Left renal cortex interstitium (tissue), 4 donors: ENCODE measurements at regions not wholly inside any gene's neighbourhood (a gene's known extent, or its start where the extent isn't known, plus 50 kb on each side); places are given as distances from the start of the nearest gene placed in this dataset.
"Not testable (repeated sequence)": the region's sequence is repeated elsewhere in the genome, so short reads cannot be mapped to it uniquely, and the experiment has no call there.

Experiments used
- DNase-seq, 4 donors: peaks; one replicate each; pipeline ENCODE4 v3.0.0-alpha.2; 2013; ENCODE audit warnings: low read depth in 4 of 4, low spot score in 2 of 4, missing footprints in 1 of 4

DNA sequence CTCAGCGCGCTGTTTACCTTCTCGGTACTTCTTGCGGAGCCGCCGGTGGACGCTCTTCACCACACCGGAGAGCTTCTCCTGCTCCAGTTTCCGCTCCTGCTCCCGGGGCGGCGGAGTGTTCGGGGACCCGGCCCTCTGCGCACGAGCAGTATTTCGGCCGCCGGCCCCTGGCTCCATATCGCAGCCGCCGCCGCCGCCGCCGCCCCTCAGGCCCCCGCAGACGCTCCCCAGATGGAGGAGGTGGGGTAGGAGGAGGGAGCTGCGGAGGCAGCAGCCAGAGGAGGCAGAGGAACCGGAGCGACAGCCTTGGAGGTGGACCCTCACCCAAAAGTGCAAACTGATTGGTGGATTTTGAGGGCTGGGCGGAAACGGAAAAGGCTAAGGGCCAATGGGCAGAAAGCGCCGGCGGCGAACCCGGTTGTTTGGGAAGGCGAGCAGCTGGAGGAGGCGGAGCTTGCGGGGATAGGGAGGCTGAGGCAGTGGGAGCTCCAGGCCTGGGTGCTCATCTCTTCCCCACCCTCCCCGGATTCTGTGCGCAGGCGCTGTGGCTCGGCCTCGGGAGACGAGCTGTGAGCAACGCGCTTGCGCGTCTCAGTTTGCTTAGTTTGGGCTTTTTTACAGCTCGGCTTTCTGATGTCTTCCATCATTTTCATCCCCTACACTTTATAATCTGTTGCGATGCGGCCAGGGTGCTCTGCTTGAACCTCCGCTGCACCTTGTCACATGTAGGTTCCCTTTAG lies 146.9 kb downstream of the GPR85 start:
- peak; percentile 99 to 100 (median 99) for DNase-seq

DNA sequence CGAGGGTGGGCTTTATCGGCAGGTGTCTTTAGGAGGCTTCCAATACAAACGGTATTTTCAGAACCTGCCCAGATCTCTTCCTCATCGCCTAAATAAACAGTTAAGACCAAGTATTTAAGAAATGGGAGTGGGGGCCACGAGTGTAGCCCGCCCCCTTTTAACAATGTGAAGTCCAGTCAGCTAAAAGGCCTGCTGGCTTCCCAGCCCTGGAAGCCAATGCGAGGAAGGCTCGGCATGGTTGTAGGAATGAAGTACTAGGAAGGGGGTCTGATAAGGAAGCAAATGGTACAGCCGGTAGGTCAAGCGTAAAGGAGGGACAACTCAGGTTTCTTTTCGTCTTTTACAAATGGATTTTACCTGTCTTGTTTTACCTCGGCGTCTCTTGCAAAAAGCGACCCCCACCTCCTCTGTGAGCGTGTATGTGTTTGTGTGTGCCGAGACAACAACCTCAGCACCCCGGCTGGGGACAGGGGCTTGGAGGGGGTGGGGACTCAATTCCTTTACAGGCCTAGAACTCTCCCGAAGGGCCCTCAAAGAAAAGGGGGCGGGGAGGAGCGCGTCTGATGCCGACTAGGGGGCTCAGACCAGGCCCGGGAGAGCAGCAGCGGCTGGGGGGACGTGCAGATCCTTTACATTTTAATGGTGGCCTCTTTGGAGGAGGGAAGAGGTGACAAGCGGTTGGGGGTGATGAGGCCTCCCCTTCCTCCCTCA lies 147.6 kb downstream of the GPR85 start:
- DNase-seq = peak in 3 of 4 donors; percentile 48 to 63 (median 56)

DNA sequence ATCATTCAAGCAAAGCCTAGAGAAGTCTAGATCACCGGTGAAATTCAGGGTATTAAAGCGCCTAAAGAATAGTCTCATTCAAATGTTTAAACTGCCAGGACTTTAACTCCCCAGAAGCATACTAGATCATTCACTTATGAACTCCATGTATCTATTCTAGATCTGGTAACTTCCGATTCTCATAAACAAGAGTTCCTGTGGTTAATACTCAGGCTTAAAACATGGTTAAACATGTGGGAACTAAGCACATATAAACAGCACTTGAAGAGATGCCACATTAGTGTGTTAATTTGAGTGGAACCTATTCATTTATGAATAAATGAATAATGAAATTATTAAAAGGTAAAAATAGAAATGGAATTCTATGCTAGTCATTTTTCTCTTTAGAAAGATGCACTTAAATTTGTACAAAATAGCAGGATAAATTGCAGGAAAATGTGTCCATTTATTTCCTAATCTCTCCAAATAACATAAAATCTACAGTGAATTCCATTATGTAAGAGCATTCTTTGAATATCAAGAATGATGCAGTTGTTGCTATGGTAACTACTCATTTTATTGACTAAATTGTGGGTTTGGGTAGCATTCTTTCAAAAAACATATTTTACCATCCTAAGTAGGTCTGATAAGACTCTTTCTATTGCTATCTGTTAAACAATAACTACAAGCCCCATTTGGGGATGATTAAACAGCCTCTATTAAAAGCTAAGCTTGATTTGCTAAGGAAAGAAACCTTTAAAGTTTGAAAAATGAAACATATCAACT lies 147.6 kb upstream of the TMEM168 start:
- DNase-seq = no peak

DNA sequence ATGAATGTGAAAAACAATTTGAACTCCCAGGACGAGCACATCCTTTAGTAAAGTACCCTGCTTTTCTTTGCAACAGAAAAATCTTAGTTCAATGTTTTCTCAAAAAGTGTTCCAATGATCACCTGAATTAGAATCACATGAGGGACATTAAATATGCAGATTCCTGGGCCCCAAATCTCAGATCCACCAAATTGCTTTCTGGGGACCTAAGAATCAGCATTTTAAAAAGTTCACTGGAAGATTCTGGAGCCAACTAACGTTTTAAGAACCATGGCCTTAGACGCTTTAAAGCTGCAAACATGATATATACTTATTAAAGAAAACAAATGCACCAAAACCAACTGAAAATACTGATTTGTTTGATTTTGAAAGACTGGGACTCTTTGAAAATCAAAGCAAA lies 143.4 kb upstream of the TMEM168 start:
- DNase-seq = no peak

DNA sequence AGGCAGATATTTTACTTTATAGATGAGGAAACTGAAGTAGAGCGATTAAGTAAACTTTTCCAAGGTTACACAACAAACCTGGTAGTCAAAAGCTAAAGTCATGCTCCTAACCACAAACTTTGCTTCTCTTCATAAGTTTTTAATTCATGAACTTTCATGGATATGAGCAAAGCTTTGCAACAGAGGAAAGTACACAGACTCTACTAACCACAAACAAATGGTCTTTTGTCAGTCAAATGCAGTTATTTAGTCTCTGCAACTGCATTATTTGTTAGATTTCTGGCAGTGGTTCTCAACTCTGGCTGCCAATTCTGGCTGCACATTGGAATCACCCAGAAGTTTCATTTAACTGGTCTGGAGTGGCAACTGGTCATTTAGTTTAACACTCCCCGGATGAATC lies 140.6 kb upstream of the TMEM168 start:
- no peak for DNase-seq

DNA sequence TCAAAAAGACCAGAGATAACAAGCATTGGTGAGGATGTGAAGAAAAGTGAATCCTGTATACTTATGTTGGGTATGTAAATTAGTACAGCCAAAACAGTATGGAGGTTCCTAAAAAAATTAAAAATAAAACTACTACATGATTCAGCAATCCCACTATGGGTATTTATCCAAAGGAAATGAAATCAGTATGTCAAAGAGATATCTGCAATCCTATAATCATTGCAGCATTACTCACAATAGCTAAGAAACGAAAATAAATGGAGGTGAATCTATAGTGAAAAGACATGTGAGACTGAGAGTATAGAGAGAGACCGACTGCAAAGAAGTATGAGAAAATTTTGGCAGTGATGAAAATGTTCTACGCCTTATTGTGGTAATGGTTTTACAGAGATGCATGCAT lies 139.2 kb upstream of the TMEM168 start:
- DNase-seq = no peak

DNA sequence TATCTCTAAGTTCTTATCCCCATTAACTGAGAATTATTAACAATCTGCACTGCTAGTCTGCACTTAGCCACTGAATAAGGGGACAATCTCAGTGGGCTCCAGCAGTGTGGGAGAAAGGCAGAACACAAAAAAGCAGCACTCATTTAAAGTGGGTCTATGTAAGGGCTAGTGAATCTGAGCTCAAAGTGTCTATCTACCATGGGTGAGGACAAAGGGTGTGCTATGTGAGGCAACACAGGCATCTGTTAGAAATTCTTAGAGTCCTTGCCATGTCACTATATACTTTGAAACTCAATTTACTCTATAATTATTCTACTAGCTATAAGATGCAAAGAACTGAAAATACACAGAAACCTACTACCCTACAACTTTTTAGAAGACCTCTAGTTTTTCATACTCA lies 135.8 kb upstream of the TMEM168 start:
- DNase-seq = no peak

DNA sequence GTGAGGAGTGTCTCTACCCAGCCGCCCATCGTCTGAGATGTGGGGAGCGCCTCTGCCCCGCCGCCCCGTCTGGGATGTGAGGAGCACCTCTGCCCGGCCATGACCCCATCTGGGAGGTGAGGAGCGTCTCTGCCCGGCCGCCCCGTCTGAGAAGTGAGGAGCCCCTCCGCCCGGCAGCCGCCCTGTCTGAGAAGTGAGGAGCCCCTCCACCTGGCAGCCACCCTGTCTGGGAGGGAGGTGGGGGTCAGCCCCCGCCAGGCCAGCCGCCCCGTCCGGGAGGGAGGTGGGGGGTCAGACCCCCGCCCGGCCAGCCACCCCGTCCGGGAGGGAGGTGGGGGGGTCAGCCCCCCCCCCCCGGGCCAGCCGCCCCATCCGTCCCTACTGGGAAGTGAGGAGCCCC lies 132.4 kb upstream of the TMEM168 start:
- not testable (repeated sequence) for DNase-seq

DNA sequence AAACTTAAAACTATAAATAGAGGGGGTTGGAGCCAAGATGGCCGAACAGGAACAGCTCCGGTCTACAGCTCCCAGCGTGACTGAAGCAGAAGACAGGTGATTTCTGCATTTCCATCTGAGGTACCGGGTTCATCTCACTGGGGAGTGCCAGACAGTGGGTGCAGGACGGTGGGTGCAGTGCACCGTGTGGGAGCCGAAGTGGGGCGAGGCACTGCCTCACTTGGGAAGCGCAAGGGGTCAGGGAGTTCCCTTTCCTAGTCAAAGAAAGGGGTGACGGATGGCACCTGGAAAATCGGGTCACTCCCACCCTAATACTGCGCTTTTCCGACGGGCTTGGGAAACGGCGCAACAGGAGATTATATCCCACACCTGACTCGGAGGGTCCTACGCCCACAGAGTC lies 126.2 kb upstream of the TMEM168 start:
- not testable (repeated sequence) for DNase-seq

DNA sequence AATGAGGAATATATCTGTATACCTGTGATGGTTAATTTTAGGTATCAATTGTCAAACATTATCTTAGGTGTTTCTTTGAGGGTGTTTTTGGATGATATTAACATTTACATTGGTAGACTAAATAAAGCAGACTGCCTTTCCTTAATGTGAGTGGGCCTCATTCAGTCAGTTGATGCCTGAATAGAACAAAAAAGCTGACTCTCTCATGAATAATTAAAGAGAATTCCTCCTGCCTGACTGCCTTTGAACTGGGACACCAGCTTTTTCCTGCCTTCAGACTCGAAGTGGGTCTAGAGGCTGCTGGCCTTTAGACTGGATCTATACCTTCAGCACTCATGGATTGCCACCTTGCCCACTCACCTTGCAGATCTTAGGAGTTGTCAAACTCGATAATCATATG lies 117.9 kb upstream of the TMEM168 start:
- no peak for DNase-seq

DNA sequence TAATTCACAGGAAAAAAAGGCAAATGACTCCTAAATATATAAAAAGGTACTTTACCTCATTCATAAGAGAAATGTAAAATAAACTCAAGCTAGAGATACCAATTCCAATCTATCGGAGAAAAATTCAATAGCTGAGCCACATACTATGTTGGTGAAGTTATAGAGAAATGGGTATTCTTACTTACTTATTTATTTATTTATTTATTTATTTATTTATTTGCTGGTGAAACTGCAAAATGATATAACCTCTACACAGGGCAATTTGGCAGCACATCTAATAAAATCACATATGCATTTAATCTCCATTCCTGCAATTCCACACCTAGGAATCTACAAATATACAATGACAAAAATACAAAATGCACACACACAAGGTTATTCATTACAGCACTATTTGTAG lies 117.5 kb upstream of the TMEM168 start:
- no peak for DNase-seq

DNA sequence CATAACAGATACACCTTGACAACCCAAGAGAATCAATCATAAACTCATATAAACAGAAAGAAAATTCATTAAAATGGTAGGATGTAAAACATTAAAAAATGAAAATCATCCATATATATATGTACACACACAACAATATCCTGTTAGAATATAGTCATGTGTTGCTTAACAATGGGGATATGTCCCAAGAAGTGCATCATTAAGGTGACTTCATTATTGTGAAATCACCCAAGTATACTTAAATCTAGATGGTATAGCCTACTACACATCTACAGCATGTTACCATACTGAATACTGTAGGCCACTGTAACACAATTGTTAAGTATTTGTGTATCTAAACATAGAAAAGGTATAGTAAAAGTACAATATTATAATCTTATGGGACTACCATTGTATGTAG lies 115.8 kb upstream of the TMEM168 start:
- no peak for DNase-seq

DNA sequence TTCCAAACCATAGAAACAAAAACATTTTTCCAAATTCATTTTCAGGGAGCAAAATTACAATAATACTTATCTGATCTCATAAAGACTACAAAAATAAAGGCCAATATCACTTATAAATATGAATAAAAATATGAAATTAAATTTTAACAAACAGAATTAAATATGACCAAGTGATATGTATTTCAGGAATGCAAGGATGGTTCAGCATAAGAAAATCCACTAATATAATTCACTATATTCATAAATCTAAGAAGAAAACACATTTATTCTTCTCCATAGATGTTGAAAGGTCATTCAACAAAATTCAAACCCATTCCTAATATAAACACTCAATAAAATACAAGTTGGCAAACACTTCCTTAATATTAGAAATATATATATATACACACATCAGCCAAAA lies 115.2 kb upstream of the TMEM168 start:
- DNase-seq = no peak

DNA sequence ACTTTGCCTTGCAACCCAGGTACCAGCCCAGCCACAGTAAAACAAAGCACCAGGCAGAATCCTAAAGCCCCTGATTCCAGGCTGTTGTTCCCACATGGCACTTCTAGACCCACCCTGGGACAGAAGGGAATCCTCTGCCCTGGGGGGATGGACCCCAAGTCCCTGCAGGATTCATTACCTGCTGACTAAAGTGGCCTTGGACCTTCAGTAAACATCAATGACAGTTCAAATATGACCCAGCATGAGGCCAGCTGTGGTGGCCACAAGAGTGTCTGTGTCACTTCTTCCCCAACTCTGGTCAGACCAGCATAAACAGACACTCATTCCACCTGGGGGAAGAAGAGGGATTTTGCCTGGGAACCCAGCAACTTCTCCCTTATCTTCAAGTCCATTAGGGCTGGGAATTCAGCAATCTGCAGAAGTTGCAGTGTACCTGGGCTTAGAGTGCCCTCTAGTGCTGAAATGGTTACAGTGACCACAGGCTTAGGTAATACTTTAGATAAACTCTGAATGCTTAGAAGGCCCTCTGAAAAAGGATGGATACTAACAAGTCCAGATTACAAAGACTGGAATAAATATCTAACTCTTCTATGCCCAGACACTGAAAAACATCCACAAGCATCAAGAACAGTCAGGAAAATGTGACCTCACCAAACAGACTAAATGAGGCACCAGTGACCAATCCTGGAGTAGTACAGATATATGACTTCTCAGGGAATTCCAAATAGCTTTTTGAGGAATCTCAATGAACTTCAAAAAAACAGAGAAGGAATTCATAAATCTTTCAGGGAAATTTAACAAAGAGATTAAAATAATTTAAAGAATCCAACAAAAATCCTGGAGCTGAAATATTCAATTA lies 108.5 kb upstream of the TMEM168 start:
- DNase-seq = peak in 1 of 4 donors; percentile 15

DNA sequence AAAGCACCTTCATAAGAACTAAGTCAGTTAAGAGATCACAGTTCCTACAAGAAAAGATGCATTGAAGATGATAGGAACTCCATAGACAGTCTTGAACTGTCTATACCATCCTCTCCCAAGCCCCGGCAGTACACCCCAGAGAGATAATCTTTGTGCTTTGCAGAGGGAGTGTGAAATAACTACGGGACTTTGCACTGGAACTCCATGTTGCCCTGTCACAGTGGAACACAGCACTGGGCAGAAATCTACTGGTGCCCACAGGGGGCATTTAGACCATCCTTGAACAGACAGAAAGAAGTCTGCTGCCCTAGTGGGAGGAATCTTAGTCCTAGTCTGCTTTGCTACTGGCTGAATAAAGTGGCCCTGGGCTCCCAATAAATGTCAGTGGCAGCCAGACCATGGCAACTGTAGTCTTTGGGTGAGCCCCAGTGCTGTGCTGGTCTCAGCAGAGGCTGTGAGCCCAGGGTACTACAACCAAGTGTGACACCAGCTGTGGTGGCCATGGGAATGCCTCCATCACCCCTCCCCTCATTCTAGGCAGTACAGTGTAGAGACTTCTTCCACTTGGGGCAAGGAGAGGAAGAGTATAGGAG lies 107.7 kb upstream of the TMEM168 start:
- DNase-seq = no peak

DNA sequence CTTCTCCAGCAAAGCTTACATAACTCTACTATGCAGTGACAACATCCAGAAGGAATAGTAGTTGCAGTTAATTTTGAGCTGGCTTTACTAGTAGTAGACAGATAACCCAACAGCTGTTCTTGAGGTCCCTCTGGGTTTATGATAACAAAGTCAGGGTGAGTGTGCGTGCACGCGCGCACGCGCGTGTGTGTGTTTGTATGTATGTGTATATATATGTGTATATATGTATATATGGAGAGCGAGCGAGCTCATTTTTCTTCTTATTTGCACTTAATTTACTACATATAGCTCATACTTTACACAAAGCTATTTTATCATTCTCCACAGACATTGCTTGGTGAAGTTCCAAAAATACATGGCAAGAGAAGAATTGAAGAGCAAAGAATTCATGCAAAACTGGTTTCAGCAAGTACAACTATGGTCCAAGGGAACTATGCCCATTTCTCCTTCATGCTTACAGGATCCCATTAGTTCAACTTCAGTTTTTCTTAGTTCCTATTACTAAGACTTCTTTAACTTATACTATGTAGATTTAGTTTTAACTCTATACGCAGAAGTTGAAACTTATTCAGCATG lies 105.9 kb upstream of the TMEM168 start:
- no peak for DNase-seq

DNA sequence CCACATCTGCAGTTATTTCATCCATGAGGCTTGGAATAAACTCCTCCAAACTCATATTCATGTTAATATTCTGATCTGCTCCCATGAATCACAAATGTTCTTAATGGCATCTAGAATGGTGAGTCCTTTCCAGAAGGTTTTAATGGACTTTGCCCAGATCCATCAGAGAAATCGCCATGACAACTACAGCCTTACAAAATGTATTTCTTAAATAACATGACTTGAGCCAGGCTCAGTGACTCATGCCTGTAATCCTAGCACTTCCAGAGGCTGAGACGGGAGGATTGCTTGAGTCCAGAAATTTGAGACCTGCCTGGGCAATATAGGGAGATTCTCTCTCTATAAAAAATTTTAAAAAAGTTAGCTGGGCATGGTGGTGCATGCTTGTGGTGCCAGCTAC lies 102.1 kb upstream of the TMEM168 start:
- no peak for DNase-seq

DNA sequence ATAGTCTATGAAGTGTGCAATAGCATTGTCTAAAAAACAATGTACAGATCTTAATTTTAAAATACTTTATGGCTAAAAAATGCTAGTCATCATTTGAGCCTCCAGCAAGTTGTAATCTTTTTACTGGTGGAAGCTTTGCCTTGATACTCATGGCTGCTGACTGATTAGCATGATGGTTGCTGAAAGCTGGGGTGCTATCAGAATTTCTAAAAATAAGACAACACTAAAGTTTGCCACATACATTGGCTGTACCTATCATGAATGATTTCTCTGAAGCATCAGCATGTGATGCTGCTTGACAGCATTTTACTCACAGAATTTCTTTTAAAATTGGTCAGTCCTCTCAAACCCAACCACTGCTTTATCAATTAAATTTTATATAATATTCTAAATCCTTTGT lies 101.5 kb upstream of the TMEM168 start:
- DNase-seq = no peak

DNA sequence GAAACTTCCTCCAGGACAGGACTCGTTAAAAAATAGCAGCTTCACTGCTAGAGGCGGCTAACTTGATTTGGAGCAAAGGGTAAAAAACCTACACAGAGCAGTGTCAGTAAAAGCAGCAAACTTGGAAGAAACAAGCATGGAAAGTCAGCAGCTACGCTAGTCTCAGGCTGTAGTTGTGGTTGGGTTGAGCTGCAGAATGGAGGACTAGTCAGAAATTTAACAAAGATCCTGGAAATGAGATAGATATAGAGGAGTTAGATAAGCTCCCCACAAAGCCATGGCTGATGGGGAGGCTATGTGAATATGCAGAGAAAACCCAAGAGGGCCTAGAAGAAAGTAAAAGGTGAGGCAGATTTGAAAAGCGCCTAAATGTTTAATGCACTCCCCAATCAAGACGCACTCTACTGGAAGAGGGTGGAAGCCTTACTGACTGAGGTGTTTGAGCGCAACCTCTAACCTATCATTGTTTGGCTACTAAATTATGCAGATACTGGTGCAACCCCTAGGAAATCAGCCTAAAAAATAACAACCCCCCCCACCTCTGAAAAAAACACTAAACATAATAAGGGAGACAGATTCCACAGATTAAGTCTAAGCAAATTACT lies 99.7 kb upstream of the TMEM168 start:
- DNase-seq = no peak

DNA sequence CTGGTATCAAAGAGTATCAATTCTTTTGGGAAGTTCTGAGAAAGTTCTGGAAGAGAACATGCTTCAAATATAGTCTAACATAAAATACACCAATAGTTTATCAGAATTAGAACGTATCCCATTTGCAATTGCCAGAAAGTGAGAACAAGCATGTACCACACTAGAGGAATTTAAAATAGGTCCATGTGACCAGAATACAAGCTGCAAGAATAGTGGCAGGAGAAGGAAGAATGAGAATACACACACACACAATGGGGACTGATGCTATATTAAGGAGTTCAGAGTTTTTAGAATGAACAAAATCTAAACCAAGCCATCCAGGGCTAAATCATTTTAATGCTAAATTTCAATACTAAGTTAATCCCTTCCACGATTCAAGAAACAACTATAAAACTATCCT lies 99.1 kb upstream of the TMEM168 start:
- no peak for DNase-seq
